Kidney epithelial cell (primary cell): ENCODE measurements at regions not wholly inside any gene's neighbourhood (a gene's known extent, or its start where the extent isn't known, plus 50 kb on each side); places are given as distances from the start of the nearest gene placed in this dataset.

Experiments
- DNase-seq: peaks from one replicate; pipeline ENCODE4 v3.0.0-alpha.2; 2010; ENCODE audit warnings: low read depth
- H3K27me3 ChIP-seq: 2 replicates; pipeline ENCODE4 v1.6.0; 2011; ENCODE audit warnings: low read length; ENCODE audit not compliant: control insufficient read depth, insufficient read depth
- H3K36me3 ChIP-seq: 2 replicates; pipeline ENCODE4 v1.5.1; 2011; ENCODE audit warnings: low read length; ENCODE audit not compliant: control insufficient read depth, insufficient read depth
- H3K4me3 ChIP-seq: 2 replicates; pipeline ENCODE4 v1.5.1; 2011; ENCODE audit warnings: low read depth, mild to moderate bottlenecking, control low read depth, low read length
- CTCF ChIP-seq: IDR thresholded peaks from 2 replicates; pipeline ENCODE4 v1.5.1; 2011; ENCODE audit warnings: mild to moderate bottlenecking, moderate library complexity, low read length, control low read depth, inconsistent platforms; ENCODE audit not compliant: insufficient read depth, poor library complexity, severe bottlenecking

- no peak for TF ChIP-seq CTCF
- Histone ChIP-seq H3K36me3 (no peaks in the 10 kb centered on the region), H3K4me3 (no peak overlapping the region), H3K27me3 (no peaks in the 10 kb centered on the region)
- DNase-seq: no peak
Measured at GRCh38 chr3:4008205-4008604, 209.0 kb downstream of the LRRN1 start.

- TF ChIP-seq CTCF: no peak
- no peak for DNase-seq
- Histone ChIP-seq H3K4me3 (no peak overlapping the region), H3K27me3 (no peaks in the 10 kb centered on the region), H3K36me3 (no peaks in the 10 kb centered on the region)
Measured at GRCh38 chr3:4011166-4011565, 211.9 kb downstream of the LRRN1 start.

GRCh38 chr3:4015426-4015825 lies 216.2 kb downstream of the LRRN1 start:
- no peak for TF ChIP-seq CTCF
- Histone ChIP-seq H3K27me3 (no peaks in the 10 kb centered on the region), H3K4me3 (no peak overlapping the region), H3K36me3 (no peaks in the 10 kb centered on the region)
- DNase-seq: no peak

- DNase-seq: no peak
- Histone ChIP-seq H3K27me3 (no peaks in the 10 kb centered on the region), H3K4me3 (no peak overlapping the region), H3K36me3 (no peaks in the 10 kb centered on the region)
- TF ChIP-seq CTCF: no peak
Measured at GRCh38 chr3:4019501-4019900, 220.3 kb downstream of the LRRN1 start.

- TF ChIP-seq CTCF: no peak
- Histone ChIP-seq H3K27me3 (no peaks in the 10 kb centered on the region), H3K36me3 (no peaks in the 10 kb centered on the region), H3K4me3 (no peak overlapping the region)
- no peak for DNase-seq
Measured at GRCh38 chr3:4021162-4021561, 221.9 kb downstream of the LRRN1 start.

- TF ChIP-seq CTCF: no peak
- H3K4me3 ChIP-seq: no peak overlapping the region
- H3K36me3 ChIP-seq: no peaks in the 10 kb centered on the region
- no peak for DNase-seq
- H3K27me3 ChIP-seq: no peaks in the 10 kb centered on the region
Measured at GRCh38 chr3:4029135-4029534, 229.9 kb downstream of the LRRN1 start.
